T1000 (cell line): ENCODE measurements at regions not wholly inside any gene's neighbourhood (a gene's known extent, or its start where the extent isn't known, plus 50 kb on each side); places are given as distances from the start of the nearest gene placed in this dataset.

ENCODE experiments used
- DNase-seq: peaks from one replicate; lab custom pipeline; 2025; ENCODE audit warnings: mixed read lengths; lab: John Stamatoyannopoulos, UW

GRCh38 chr9:90024409-90024808, 419.6 kb downstream of the GADD45G start:
- DNase-seq: no peak

GRCh38 chr9:90024823-90025222, 420.0 kb downstream of the GADD45G start:
- no peak for DNase-seq

- DNase-seq: no peak
These were observed 421.0 kb downstream of the GADD45G start for GRCh38 chr9:90025816-90026215.

GRCh38 chr9:90027296-90027790, 422.5 kb downstream of the GADD45G start:
- DNase-seq: no peak

- DNase-seq: no peak
These were observed 424.6 kb downstream of the GADD45G start for GRCh38 chr9:90029386-90029785.

GRCh38 chr9:90029996-90030395, 425.2 kb downstream of the GADD45G start:
- DNase-seq: no peak

- DNase-seq: no peak
These were observed 427.6 kb downstream of the GADD45G start for GRCh38 chr9:90032296-90033027.

GRCh38 chr9:90033028-90033650, 428.3 kb downstream of the GADD45G start:
- DNase-seq: no peak

GRCh38 chr9:90034071-90034470, 429.3 kb downstream of the GADD45G start:
- DNase-seq: no peak

GRCh38 chr9:90035471-90035870, 430.7 kb downstream of the GADD45G start:
- DNase-seq: no peak

- no peak for DNase-seq
These were observed 432.5 kb downstream of the GADD45G start for GRCh38 chr9:90037146-90037797.

GRCh38 chr9:90038763-90039162, 434.0 kb downstream of the GADD45G start:
- DNase-seq: no peak

GRCh38 chr9:90044263-90044662, 439.5 kb downstream of the GADD45G start:
- no peak for DNase-seq

- DNase-seq: peak; percentile 23
These were observed 439.9 kb downstream of the GADD45G start for GRCh38 chr9:90044710-90045151.

GRCh38 chr9:90046317-90046861, 441.6 kb downstream of the GADD45G start:
- DNase-seq: no peak

GRCh38 chr9:90047828-90048227, 443.0 kb downstream of the GADD45G start:
- DNase-seq: no peak

- no peak for DNase-seq
These were observed 447.6 kb downstream of the GADD45G start for GRCh38 chr9:90052366-90052765.

- no peak for DNase-seq
These were observed 448.2 kb downstream of the GADD45G start for GRCh38 chr9:90053027-90053426.

- no peak for DNase-seq
These were observed 450.0 kb downstream of the GADD45G start for GRCh38 chr9:90054810-90055209.

- no peak for DNase-seq
These were observed 450.4 kb downstream of the GADD45G start for GRCh38 chr9:90055226-90055625.

- no peak for DNase-seq
These were observed 452.5 kb downstream of the GADD45G start for GRCh38 chr9:90057361-90057760.

GRCh38 chr9:90058182-90058763, 453.5 kb downstream of the GADD45G start:
- no peak for DNase-seq
